B cell (primary cell): ENCODE measurements at regions not wholly inside any gene's neighbourhood (a gene's known extent, or its start where the extent isn't known, plus 50 kb on each side); places are given as distances from the start of the nearest gene placed in this dataset.

Experiments
- CTCF ChIP-seq: fragments of 200-600 bp; IDR thresholded peaks from one replicate; pipeline ENCODE4 v1.8.0; 2022; ENCODE audit warnings: antibody characterized with exemption, mild to moderate bottlenecking
- EZH2 ChIP-seq: IDR thresholded peaks from 2 replicates; pipeline ENCODE4 v1.6.1; 2012; ENCODE audit warnings: borderline replicate concordance, low read depth, mild to moderate bottlenecking, moderate library complexity, low read length; ENCODE audit not compliant: insufficient read depth, poor library complexity, severe bottlenecking

DNA sequence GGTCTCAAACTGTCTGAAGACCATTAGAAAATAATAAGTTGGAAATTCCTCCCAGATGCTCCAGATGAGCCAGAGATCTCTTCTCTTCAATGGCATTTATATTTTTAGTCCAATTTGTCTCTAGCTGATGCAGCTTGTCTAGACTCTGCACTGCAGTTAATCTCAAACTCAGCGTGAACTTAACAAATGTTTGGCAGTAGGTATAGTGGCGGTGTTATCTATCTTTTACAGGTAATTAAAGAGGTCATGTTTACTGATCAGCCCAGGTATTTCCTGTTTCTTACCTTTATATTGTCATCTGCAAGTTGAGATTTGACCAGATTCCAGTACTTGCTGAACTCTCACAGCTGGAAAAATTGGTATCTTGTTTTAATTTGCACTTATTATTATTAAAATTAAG lies 1024.5 kb upstream of the ADGRL2 start:
- TF ChIP-seq CTCF (no peak), EZH2 (no peak)
